GM12878 (cell line): ENCODE measurements at regions not wholly inside any gene's neighbourhood (a gene's known extent, or its start where the extent isn't known, plus 50 kb on each side); places are given as distances from the start of the nearest gene placed in this dataset.

Experiments used
- CTCF ChIP-seq, 3 experiments: IDR thresholded peaks in 2 of 3; conservative IDR thresholded peaks in 1 of 3; 2 replicates each; pipeline ENCODE4 v1.5.1; 2011; ENCODE audit warnings: low read depth in 3 of 3, low read length in 3 of 3, mild to moderate bottlenecking in 3 of 3, control low read depth in 2 of 3, moderate library complexity in 2 of 3, inconsistent platforms in 1 of 3, mixed read lengths in 1 of 3; ENCODE audit not compliant: control insufficient read depth in 2 of 3, insufficient read depth in 1 of 3; ENCODE audit errors: extremely low read depth in 1 of 3
- CUX1 ChIP-seq: IDR thresholded peaks from 2 replicates; pipeline ENCODE4 v1.6.1; 2012; ENCODE audit warnings: improper control_type of control experiment, low read depth, low read length; ENCODE audit not compliant: insufficient replicate concordance
- EZH2 ChIP-seq: IDR thresholded peaks from 2 replicates; pipeline ENCODE4 v1.6.1; 2012; ENCODE audit warnings: low read depth, mild to moderate bottlenecking, control low read depth, inconsistent platforms, low read length, borderline replicate concordance; ENCODE audit not compliant: control insufficient read depth
- IRF3 ChIP-seq: fragments of 450-650 bp; IDR thresholded peaks from 2 replicates; pipeline ENCODE4 v1.6.1; 2014; ENCODE audit warnings: mild to moderate bottlenecking
- JUND ChIP-seq: IDR thresholded peaks from 2 replicates; pipeline ENCODE4 v1.6.1; 2012; ENCODE audit warnings: low read depth, mild to moderate bottlenecking, low read length, improper control_type of control experiment, moderate library complexity
- POLR2AphosphoS5 ChIP-seq: IDR thresholded peaks from 2 replicates; pipeline ENCODE4 v1.6.1; 2011; ENCODE audit warnings: mild to moderate bottlenecking, low read length, inconsistent platforms
- TAF1 ChIP-seq: IDR thresholded peaks from 2 replicates; pipeline ENCODE4 v1.6.1; 2011; ENCODE audit warnings: mild to moderate bottlenecking, low read depth, low read length, borderline replicate concordance
- YY1 ChIP-seq: IDR thresholded peaks from 2 replicates; pipeline ENCODE4 v1.6.1; 2011; ENCODE audit warnings: low read depth, mild to moderate bottlenecking, low read length
- ZBTB11 ChIP-seq: fragments of 450-650 bp; formaldehyde crosslinking; IDR thresholded peaks from 2 replicates; pipeline ENCODE4 v1.5.0; 2022; ENCODE audit warnings: mild to moderate bottlenecking, missing genetic modification characterization
- ZNF24 ChIP-seq: fragments of 450-650 bp; IDR thresholded peaks from 2 replicates; pipeline ENCODE4 v1.6.1; 2017; ENCODE audit warnings: antibody characterized with exemption, mild to moderate bottlenecking

- TF ChIP-seq IRF3 (no peak), YY1 (no peak), TAF1 (no peak), CTCF (IDR thresholded peaks at IDR 0.05 in 2 of 3, conservative IDR thresholded peaks at IDR 0.05 in 1 of 3; ENCODE audit: control insufficient read depth in 2 of 3, extremely low read depth in 1 of 3, insufficient read depth in 1 of 3, low read depth in 3 of 3, low read length in 3 of 3) (no peak), EZH2 (no peak), ZBTB11 (CRISPR knock-in tag) (no peak), ZNF24 (no peak), POLR2AphosphoS5 (no peak), CUX1 (no peak), JUND (no peak)
These were observed 81.4 kb downstream of the GAS1 start for GRCh38 chr9:86865952-86866351.
